ENCODE measurements at regions not wholly inside any gene's neighbourhood (a gene's known extent, or its start where the extent isn't known, plus 50 kb on each side); places are given as distances from the start of the nearest gene placed in this dataset.
A peak's percentile ranks its signal among the peaks of the same experiment; 100 is the strongest.

DNA sequence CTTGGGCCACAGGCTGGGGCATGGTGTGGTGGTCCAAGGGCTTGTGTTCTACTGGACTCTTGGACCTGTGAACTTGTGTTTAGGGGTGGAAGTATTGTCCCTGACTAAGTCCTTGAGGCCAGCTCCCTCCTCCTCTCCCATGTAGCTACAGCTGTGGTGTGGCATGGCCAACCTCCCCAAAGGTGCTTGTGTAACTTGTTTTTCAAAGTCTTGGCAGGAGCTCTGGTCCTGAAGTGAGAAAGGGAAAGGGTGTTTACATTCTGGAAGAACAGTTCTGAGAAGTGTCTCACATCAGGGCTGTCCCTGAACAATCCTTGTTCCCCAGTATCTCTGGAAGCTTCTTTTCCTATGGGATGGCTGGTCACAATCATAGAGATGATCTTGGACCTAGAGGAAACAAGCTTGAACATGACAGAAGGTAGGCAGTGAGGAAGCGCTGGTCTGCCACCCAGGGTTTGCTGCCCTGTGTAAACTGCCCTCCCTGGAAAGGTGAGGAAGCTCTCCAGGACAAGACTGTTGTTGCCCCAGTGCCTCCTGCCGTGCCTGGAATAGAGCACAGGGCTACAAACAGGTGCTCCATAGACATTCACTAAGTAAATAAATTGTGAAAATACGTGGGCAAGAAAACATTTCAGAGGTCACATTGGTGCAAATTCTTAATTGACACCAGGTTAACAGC is 64.6 kb upstream of the KLF9 start:
- Mint-ChIP-seq H3K4me3 (ENCODE audit: low read depth) (no peak overlapping the region), H3K4me1 (ENCODE audit: low read depth) (peaks cover 40% of the 10 kb centered on the region), H3K36me3 (ENCODE audit: insufficient read depth) (no peaks in the 10 kb centered on the region), H3K27me3 (peaks cover 5% of the 10 kb centered on the region), H3K27ac (no peak overlapping the region), H3K9me3 (ENCODE audit: low read depth) (no peaks in the 10 kb centered on the region)
- TF ChIP-seq, protein P1, sequence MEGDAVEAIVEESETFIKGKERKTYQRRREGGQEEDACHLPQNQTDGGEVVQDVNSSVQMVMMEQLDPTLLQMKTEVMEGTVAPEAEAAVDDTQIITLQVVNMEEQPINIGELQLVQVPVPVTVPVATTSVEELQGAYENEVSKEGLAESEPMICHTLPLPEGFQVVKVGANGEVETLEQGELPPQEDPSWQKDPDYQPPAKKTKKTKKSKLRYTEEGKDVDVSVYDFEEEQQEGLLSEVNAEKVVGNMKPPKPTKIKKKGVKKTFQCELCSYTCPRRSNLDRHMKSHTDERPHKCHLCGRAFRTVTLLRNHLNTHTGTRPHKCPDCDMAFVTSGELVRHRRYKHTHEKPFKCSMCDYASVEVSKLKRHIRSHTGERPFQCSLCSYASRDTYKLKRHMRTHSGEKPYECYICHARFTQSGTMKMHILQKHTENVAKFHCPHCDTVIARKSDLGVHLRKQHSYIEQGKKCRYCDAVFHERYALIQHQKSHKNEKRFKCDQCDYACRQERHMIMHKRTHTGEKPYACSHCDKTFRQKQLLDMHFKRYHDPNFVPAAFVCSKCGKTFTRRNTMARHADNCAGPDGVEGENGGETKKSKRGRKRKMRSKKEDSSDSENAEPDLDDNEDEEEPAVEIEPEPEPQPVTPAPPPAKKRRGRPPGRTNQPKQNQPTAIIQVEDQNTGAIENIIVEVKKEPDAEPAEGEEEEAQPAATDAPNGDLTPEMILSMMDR (IDR thresholded peaks at IDR 0.05; ENCODE audit: unreplicated experiment) = no peak
- DNase-seq (ENCODE audit: low spot score, unreplicated experiment) = no peak

DNA sequence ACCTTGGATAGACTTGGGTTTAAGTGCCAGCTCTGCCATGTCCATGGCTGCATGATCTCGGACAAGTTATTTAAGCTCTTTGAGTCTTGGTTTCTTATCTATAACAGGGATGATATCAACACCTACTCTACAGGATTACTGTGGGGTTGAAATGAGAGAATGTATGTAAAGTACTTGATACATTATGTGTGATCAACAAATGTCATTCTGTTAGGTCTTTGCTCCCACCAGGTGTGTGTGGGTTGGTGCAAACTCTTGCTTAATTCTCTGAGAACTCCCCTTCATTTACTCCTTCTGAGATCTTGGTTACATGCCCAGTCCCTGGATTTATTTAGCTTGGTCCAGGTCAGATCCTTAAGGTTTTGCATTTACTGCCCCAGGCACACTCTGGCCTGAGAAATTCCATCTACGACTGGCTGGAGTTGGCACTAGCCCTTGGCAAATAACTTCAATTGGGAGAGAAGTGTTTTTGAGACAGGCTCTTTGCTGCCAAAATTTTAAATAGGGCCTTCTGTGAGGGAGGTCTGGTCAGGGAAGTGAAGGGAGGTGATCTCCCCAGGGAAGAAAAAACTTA is 63.5 kb upstream of the KLF9 start:
- TF ChIP-seq, protein P1 (IDR thresholded peaks at IDR 0.05; ENCODE audit: unreplicated experiment) = no peak
- Mint-ChIP-seq H3K4me1 (ENCODE audit: low read depth) (peaks cover 41% of the 10 kb centered on the region), H3K9me3 (ENCODE audit: low read depth) (no peaks in the 10 kb centered on the region), H3K36me3 (ENCODE audit: insufficient read depth) (no peaks in the 10 kb centered on the region), H3K27me3 (peaks cover 3% of the 10 kb centered on the region), H3K4me3 (ENCODE audit: low read depth) (no peak overlapping the region), H3K27ac (no peak overlapping the region)
- no peak for DNase-seq (ENCODE audit: low spot score, unreplicated experiment)

DNA sequence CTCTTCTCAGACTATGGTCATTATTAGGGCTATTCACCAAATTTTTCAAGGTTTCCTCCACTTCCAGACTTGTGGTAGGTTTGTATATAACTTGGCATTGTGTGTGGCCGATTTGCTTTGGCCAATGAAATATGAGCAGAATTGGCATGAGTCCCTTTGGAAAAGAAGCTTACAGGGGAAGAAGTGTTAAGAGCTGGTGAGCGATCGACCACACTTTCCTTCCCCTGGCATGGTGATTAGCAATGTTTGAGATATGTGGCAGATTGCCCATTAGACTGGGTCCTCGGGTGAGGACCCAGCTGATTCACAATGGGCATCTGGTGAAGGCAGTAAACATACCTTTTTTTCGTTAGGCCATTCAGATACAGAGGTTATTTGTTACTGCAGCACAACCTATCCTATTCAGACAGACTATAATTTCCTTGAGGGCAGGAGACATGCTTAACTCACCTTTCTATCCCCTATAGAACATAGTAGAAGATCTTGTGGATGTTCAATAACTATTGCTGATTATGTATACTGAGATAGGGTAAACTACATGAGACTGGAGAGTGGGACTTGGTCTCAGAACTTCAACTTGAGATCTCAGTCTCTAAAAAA is 62.8 kb upstream of the KLF9 start:
- H3K4me3 Mint-ChIP-seq (ENCODE audit: low read depth) = no peak overlapping the region
- peaks cover 42% of the 10 kb centered on the region for H3K4me1 Mint-ChIP-seq (ENCODE audit: low read depth)

DNA sequence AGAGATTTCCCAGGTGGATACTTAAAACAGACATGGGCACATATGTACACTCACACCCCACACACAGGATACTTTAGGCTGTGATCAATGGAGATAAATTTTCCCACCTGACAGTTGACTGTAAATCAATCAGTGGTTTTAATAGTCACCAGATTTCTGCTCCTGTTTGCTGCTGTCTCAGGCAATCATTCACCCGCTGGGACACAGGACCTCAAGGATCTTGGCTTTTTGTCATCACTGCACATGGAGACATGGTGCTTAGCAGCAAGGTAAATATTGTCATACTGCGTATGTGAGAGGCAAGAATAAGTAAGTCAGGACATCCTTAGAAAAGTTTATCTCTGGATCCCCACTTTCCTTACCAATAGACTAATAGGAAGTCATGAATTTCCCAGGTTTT is 60.8 kb upstream of the KLF9 start:
- no peak overlapping the region for H3K4me3 Mint-ChIP-seq (ENCODE audit: low read depth)
- H3K4me1 Mint-ChIP-seq (ENCODE audit: low read depth) = peaks cover 44% of the 10 kb centered on the region
- H3K9me3 Mint-ChIP-seq (ENCODE audit: low read depth) = no peaks in the 10 kb centered on the region
- H3K36me3 Mint-ChIP-seq (ENCODE audit: insufficient read depth) = no peaks in the 10 kb centered on the region
- no peaks in the 10 kb centered on the region for H3K27me3 Mint-ChIP-seq
- DNase-seq (ENCODE audit: low spot score, unreplicated experiment) = no peak
- TF ChIP-seq, protein P1 (IDR thresholded peaks at IDR 0.05; ENCODE audit: unreplicated experiment) = no peak
- H3K27ac Mint-ChIP-seq = peak overlapping the region; percentile 42

More for the DNA sequence above, 62.8 kb upstream of the KLF9 start:
- no peaks in the 10 kb centered on the region for H3K27me3 Mint-ChIP-seq
- H3K36me3 Mint-ChIP-seq (ENCODE audit: insufficient read depth) = no peaks in the 10 kb centered on the region
- TF ChIP-seq, protein P1 (IDR thresholded peaks at IDR 0.05; ENCODE audit: unreplicated experiment) = no peak
- no peaks in the 10 kb centered on the region for H3K9me3 Mint-ChIP-seq (ENCODE audit: low read depth)
- H3K27ac Mint-ChIP-seq = no peak overlapping the region
- no peak for DNase-seq (ENCODE audit: low spot score, unreplicated experiment)

DNA sequence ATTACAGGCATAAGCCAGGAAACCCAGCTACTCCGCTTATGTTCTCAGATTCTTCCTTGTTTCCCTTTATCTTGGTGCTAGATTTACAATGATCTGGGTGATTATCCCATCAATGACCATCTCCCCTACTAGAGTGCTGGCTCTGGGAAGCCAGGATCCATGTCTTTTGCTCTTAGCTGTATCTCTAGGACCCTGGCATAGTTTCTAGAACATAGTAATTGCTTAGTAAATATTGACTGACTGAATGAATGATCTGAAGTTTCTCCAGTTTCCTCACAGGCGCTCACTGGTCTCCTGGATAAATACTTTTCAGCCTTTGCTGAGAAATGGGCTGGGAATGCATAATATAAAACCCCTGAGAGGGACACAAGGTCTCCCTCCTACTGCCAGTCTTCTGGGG is 60.0 kb upstream of the KLF9 start:
- H3K27me3 Mint-ChIP-seq = no peaks in the 10 kb centered on the region
- DNase-seq (ENCODE audit: low spot score, unreplicated experiment) = no peak
- H3K36me3 Mint-ChIP-seq (ENCODE audit: insufficient read depth) = no peaks in the 10 kb centered on the region
- no peak overlapping the region for H3K4me3 Mint-ChIP-seq (ENCODE audit: low read depth)
- H3K4me1 Mint-ChIP-seq (ENCODE audit: low read depth) = peaks cover 40% of the 10 kb centered on the region
- H3K27ac Mint-ChIP-seq = peak overlapping the region; percentile 42
- H3K9me3 Mint-ChIP-seq (ENCODE audit: low read depth) = no peaks in the 10 kb centered on the region
- TF ChIP-seq, protein P1 (IDR thresholded peaks at IDR 0.05; ENCODE audit: unreplicated experiment) = no peak

Data from progenitor cell of endocrine pancreas (in vitro differentiated cells).